Adrenal gland (tissue), 5 donors: ENCODE measurements at regions not wholly inside any gene's neighbourhood (a gene's known extent, or its start where the extent isn't known, plus 50 kb on each side); places are given as distances from the start of the nearest gene placed in this dataset.

Experiments
- CTCF ChIP-seq, 6 experiments: fragments of 450-650 bp in 4 of 6; fragments of 200-600 bp in 2 of 6; sonication (generic) in 1 of 6; IDR thresholded peaks; 1 replicate in 5 of 6; 2 replicates in 1 of 6; pipeline versions ENCODE4 v1.5.1 to v1.8.0; 2016 to 2021; ENCODE audit warnings: antibody characterized with exemption in 6 of 6, mild to moderate bottlenecking in 2 of 6, moderate library complexity in 1 of 6
- POLR2A ChIP-seq, 2 donors: fragments of 450-650 bp; IDR thresholded peaks; one replicate each; pipeline ENCODE4 v1.6.1; 2017; ENCODE audit warnings: antibody characterized with exemption in 2 of 2, mild to moderate bottlenecking in 2 of 2, moderate library complexity in 1 of 2
- donor health status: DM: no; HTN: no; CAD: no.

GRCh38 chr6:40860443-40860842 lies 178.6 kb downstream of the UNC5CL start:
- no peak for TF ChIP-seq CTCF (IDR thresholded peaks at IDR 0.05)
- TF ChIP-seq POLR2A (IDR thresholded peaks at IDR 0.05), result no peak
